Liver (tissue), 8 donors: ENCODE measurements at regions not wholly inside any gene's neighbourhood (a gene's known extent, or its start where the extent isn't known, plus 50 kb on each side); places are given as distances from the start of the nearest gene placed in this dataset.

ENCODE experiments used
- DNase-seq: peaks from one replicate; pipeline ENCODE4 v3.0.0-alpha.2; 2017; ENCODE audit warnings: low spot score
- H3K27ac ChIP-seq, 2 donors: one replicate each; pipeline ENCODE4 v1.7.0; 2013; ENCODE audit warnings: inconsistent platforms in 2 of 2, low read length in 2 of 2, control low read depth in 1 of 2, low read depth in 1 of 2, mild to moderate bottlenecking in 1 of 2
- H3K27me3 ChIP-seq, 4 donors: one replicate each; pipeline versions ENCODE4 v1.6.1 to v1.7.0; 2013; ENCODE audit warnings: low read length in 3 of 4, inconsistent platforms in 1 of 4, mild to moderate bottlenecking in 1 of 4, moderate library complexity in 1 of 4; ENCODE audit not compliant: control insufficient read depth in 4 of 4, insufficient read depth in 4 of 4
- H3K36me3 ChIP-seq, 4 donors: one replicate each; pipeline versions ENCODE4 v1.6.1 to v1.7.0; 2013; ENCODE audit warnings: low read length in 3 of 4, mild to moderate bottlenecking in 3 of 4, low read depth in 1 of 4, moderate library complexity in 1 of 4; ENCODE audit not compliant: control insufficient read depth in 4 of 4, insufficient read depth in 3 of 4
- H3K4me1 ChIP-seq, 4 donors: one replicate each; pipeline versions ENCODE4 v1.6.1 to v1.7.0; 2013; ENCODE audit warnings: low read length in 3 of 4, mild to moderate bottlenecking in 3 of 4, moderate library complexity in 1 of 4; ENCODE audit not compliant: control insufficient read depth in 4 of 4, insufficient read depth in 4 of 4
- H3K4me3 ChIP-seq, 3 donors: one replicate each; pipeline versions ENCODE4 v1.6.1 to v1.7.0; 2013; ENCODE audit warnings: low read length in 3 of 3, control low read depth in 1 of 3, low read depth in 1 of 3, mild to moderate bottlenecking in 1 of 3
- H3K9ac ChIP-seq, 2 donors: one replicate each; pipeline ENCODE4 v1.7.0; 2013; ENCODE audit warnings: low read length in 2 of 2, mild to moderate bottlenecking in 2 of 2, moderate library complexity in 2 of 2, control low read depth in 1 of 2, low read depth in 1 of 2
- H3K9me3 ChIP-seq, 4 donors: one replicate each; pipeline versions ENCODE4 v1.6.1 to v1.7.0; 2013; ENCODE audit warnings: low read length in 3 of 4; ENCODE audit not compliant: control insufficient read depth in 4 of 4
- ATF3 ChIP-seq: IDR thresholded peaks from 2 replicates; pipeline ENCODE4 v1.6.1; 2016; ENCODE audit warnings: antibody characterized with exemption
- CTCF ChIP-seq: fragments of 150-350 bp; IDR thresholded peaks from 2 replicates; pipeline ENCODE4 v1.5.1; 2017; ENCODE audit warnings: improper control_type of control experiment, low read depth, low read length; ENCODE audit not compliant: missing input control
- EGR1 ChIP-seq, 2 donors: IDR thresholded peaks; 2 replicates each; pipeline ENCODE4 v1.6.1; 2016 to 2018; ENCODE audit warnings: antibody characterized with exemption in 2 of 2, low read depth in 2 of 2
- FOXA1 ChIP-seq: IDR thresholded peaks from 2 replicates; pipeline ENCODE4 v1.6.1; 2016; ENCODE audit warnings: antibody characterized with exemption
- FOXA2 ChIP-seq: IDR thresholded peaks from 2 replicates; pipeline ENCODE4 v1.6.1; 2016; ENCODE audit warnings: antibody characterized with exemption
- GABPA ChIP-seq, 2 donors: IDR thresholded peaks in 1 of 2; conservative IDR thresholded peaks in 1 of 2; 2 replicates each; pipeline ENCODE4 v1.6.1; 2016; ENCODE audit warnings: antibody characterized with exemption in 2 of 2, mild to moderate bottlenecking in 1 of 2, moderate library complexity in 1 of 2
- HNF4A ChIP-seq, 2 donors: conservative IDR thresholded peaks; 2 replicates each; pipeline ENCODE4 v1.6.1; 2016; ENCODE audit warnings: antibody characterized with exemption in 2 of 2, mild to moderate bottlenecking in 2 of 2
- HNF4G ChIP-seq: IDR thresholded peaks from 2 replicates; pipeline ENCODE4 v1.6.1; 2016; ENCODE audit warnings: antibody characterized with exemption
- JUND ChIP-seq, 2 donors: IDR thresholded peaks; 2 replicates each; pipeline ENCODE4 v1.6.1; 2016; ENCODE audit warnings: antibody characterized with exemption in 2 of 2
- MAX ChIP-seq: IDR thresholded peaks from 2 replicates; pipeline ENCODE4 v1.6.1; 2016; ENCODE audit warnings: antibody characterized with exemption
- NR2F2 ChIP-seq: IDR thresholded peaks from 2 replicates; pipeline ENCODE4 v1.6.1; 2016; ENCODE audit warnings: antibody characterized with exemption
- RAD21 ChIP-seq, 2 donors: IDR thresholded peaks; 2 replicates each; pipeline ENCODE4 v1.6.1; 2016; ENCODE audit warnings: antibody characterized with exemption in 2 of 2, mild to moderate bottlenecking in 2 of 2
- REST ChIP-seq: IDR thresholded peaks from 2 replicates; pipeline ENCODE4 v1.6.1; 2016; ENCODE audit warnings: antibody characterized with exemption, mild to moderate bottlenecking
- RXRA ChIP-seq, 2 donors: IDR thresholded peaks; 2 replicates each; pipeline ENCODE4 v1.6.1; 2017 to 2018; ENCODE audit warnings: antibody characterized with exemption in 2 of 2, mild to moderate bottlenecking in 1 of 2
- SP1 ChIP-seq: IDR thresholded peaks from 2 replicates; pipeline ENCODE4 v1.6.1; 2018; ENCODE audit warnings: antibody characterized with exemption, mild to moderate bottlenecking
- TAF1 ChIP-seq: conservative IDR thresholded peaks from 2 replicates; pipeline ENCODE4 v1.6.1; 2016; ENCODE audit warnings: antibody characterized with exemption, mild to moderate bottlenecking
- YY1 ChIP-seq: IDR thresholded peaks from 2 replicates; pipeline ENCODE4 v1.6.1; 2016; ENCODE audit warnings: antibody characterized with exemption, mild to moderate bottlenecking
- ZBTB33 ChIP-seq: IDR thresholded peaks from 2 replicates; pipeline ENCODE4 v1.6.1; 2016; ENCODE audit warnings: antibody characterized with exemption
- WGBS: extraction: QIAGEN DNeasy Blood & Tissue Kit; methylation state at CpG from one replicate; pipeline ENCODE4 v1.1.7; 2013; 5-methylcytosine and 5-hydroxymethylcytosine counted together
- donor health status: healthy.
- donor health status: healthy.
- donor health status: healthy.
- donor health status: healthy.
- donor health status: healthy.

GRCh38 chr1:82875170-82875569 is 1074.4 kb downstream of the ADGRL2 start:
- DNase-seq, result no peak
- Histone ChIP-seq H3K9ac (no peak overlapping the region), H3K4me1 (no peaks in the 10 kb centered on the region), H3K27me3 (no peaks in the 10 kb centered on the region), H3K9me3 (no peaks in the 10 kb centered on the region), H3K36me3 (no peaks in the 10 kb centered on the region), H3K27ac (no peak overlapping the region), H3K4me3 (no peak overlapping the region)
- WGBS, result 86% methylated on average over 1 of the region's 1 CpG
- TF ChIP-seq HNF4G (no peak), SP1 (no peak), MAX (no peak), CTCF (no peak), EGR1 (IDR thresholded peaks at IDR 0.05; ENCODE audit: low read depth in 2 of 2) (no peak), HNF4A (conservative IDR thresholded peaks at IDR 0.05) (no peak), RAD21 (IDR thresholded peaks at IDR 0.05) (no peak), GABPA (IDR thresholded peaks at IDR 0.05 in 1 of 2, conservative IDR thresholded peaks at IDR 0.05 in 1 of 2) (no peak), ZBTB33 (no peak), REST (no peak), FOXA1 (no peak), FOXA2 (no peak), NR2F2 (no peak), TAF1 (no peak), YY1 (no peak)

GRCh38 chr1:82874041-82874440 is 1073.3 kb downstream of the ADGRL2 start:
- no peak overlapping the region for H3K27ac ChIP-seq
- no peaks in the 10 kb centered on the region for H3K27me3 ChIP-seq
- TF ChIP-seq RXRA (IDR thresholded peaks at IDR 0.05) (no peak), TAF1 (no peak), GABPA (IDR thresholded peaks at IDR 0.05 in 1 of 2, conservative IDR thresholded peaks at IDR 0.05 in 1 of 2) (no peak), FOXA2 (no peak), ZBTB33 (no peak), EGR1 (IDR thresholded peaks at IDR 0.05; ENCODE audit: low read depth in 2 of 2) (no peak), RAD21 (IDR thresholded peaks at IDR 0.05) (no peak), HNF4G (no peak), MAX (no peak), FOXA1 (no peak), CTCF (no peak), JUND (IDR thresholded peaks at IDR 0.05) (no peak), SP1 (no peak), ATF3 (no peak)

More at GRCh38 chr1:82874041-82874440, 1073.3 kb downstream of the ADGRL2 start:
- no peak for DNase-seq
- Histone ChIP-seq H3K36me3 (no peaks in the 10 kb centered on the region), H3K9ac (no peak overlapping the region), H3K9me3 (no peaks in the 10 kb centered on the region), H3K4me1 (no peaks in the 10 kb centered on the region), H3K4me3 (no peak overlapping the region)
